LNCaP clone FGC (cell line): ENCODE measurements at regions not wholly inside any gene's neighbourhood (a gene's known extent, or its start where the extent isn't known, plus 50 kb on each side); places are given as distances from the start of the nearest gene placed in this dataset.
"Not testable (repeated sequence)": the region's sequence is repeated elsewhere in the genome, so short reads cannot be mapped to it uniquely, and the experiment has no call there.

Experiments used
- DNase-seq: peaks from one replicate; pipeline ENCODE4 v3.0.0-alpha.2; 2011; ENCODE audit warnings: low read depth
- H3K4me3 ChIP-seq: 2 replicates; pipeline ENCODE4 v1.5.1; 2011; ENCODE audit warnings: mild to moderate bottlenecking, low read depth, low read length, control low read depth
- CTCF ChIP-seq: IDR thresholded peaks from 2 replicates; pipeline ENCODE4 v1.5.1; 2012; ENCODE audit warnings: mild to moderate bottlenecking; ENCODE audit not compliant: control insufficient read depth, insufficient read depth; ENCODE audit errors: extremely low read depth

GRCh38 chr1:234912548-234913277 is 215.9 kb downstream of the TOMM20 start:
- DNase-seq, result no peak
- TF ChIP-seq CTCF, result no peak
- H3K4me3 ChIP-seq, result no peak overlapping the region

- no peak for DNase-seq
- H3K4me3 ChIP-seq, result no peak overlapping the region
- no peak for TF ChIP-seq CTCF
These were observed 216.8 kb downstream of the TOMM20 start for GRCh38 chr1:234911787-234912186.

- H3K4me3 ChIP-seq, DNase-seq: not testable (repeated sequence)
These were observed 217.5 kb downstream of the TOMM20 start for GRCh38 chr1:234911136-234911535.

- TF ChIP-seq CTCF, result no peak
- no peak for DNase-seq
- no peak overlapping the region for H3K4me3 ChIP-seq
These were observed 218.8 kb downstream of the TOMM20 start for GRCh38 chr1:234909851-234910250.

- H3K4me3 ChIP-seq, result no peak overlapping the region
- no peak for TF ChIP-seq CTCF
- DNase-seq, result no peak
These were observed 219.3 kb downstream of the TOMM20 start for GRCh38 chr1:234909307-234909810.

GRCh38 chr1:234908571-234908970 is 220.1 kb downstream of the TOMM20 start:
- no peak for TF ChIP-seq CTCF
- DNase-seq, result no peak
- H3K4me3 ChIP-seq, result no peak overlapping the region

GRCh38 chr1:234907940-234908405 is 220.7 kb downstream of the TOMM20 start:
- no peak for DNase-seq
- H3K4me3 ChIP-seq, result no peak overlapping the region
- no peak for TF ChIP-seq CTCF
